ENCODE measurements at regions not wholly inside any gene's neighbourhood (a gene's known extent, or its start where the extent isn't known, plus 50 kb on each side); places are given as distances from the start of the nearest gene placed in this dataset.

GRCh38 chr3:76353683-76354082, 568.3 kb upstream of the ZNF717 start:
- Mint-ChIP-seq H3K27ac (no peak overlapping the region), H3K9me3 (peaks cover 8% of the 10 kb centered on the region in 2 donors), H3K36me3 (ENCODE audit: insufficient read depth) (no peaks in the 10 kb centered on the region), H3K4me3 (no peak overlapping the region), H3K4me1 (ENCODE audit: low read depth in 2 of 2) (no peaks in the 10 kb centered on the region), H3K27me3 (no peaks in the 10 kb centered on the region)
- DNase-seq (no peak), ATAC-seq (replicated peaks) (no peak)

DNA sequence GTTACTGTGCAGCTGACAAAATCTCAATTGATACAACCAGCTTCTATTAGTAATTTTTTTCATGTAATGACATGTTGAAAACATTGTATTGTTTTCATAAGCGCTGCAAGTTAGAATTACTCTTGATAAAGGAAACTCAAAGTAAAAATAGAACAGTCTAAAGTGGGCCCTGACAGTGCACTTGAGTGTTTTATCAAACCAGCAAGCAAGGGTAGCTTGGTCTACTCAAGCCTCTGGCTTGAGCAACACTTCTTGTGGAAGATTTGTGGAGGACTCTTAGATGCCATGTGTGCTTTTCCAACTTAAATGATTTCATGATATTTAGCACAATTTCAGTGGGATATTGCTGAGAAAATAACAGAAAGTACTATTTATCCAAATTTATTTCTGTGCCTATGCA, 575.7 kb upstream of the ZNF717 start:
- H3K27ac Mint-ChIP-seq, result no peak overlapping the region
- H3K27me3 Mint-ChIP-seq, result no peaks in the 10 kb centered on the region
- peaks cover 6 to 11% of the 10 kb centered on the region in 2 donors for H3K9me3 Mint-ChIP-seq
- H3K4me3 Mint-ChIP-seq, result no peak overlapping the region
- no peak for DNase-seq
- H3K36me3 Mint-ChIP-seq (ENCODE audit: insufficient read depth), result no peaks in the 10 kb centered on the region
- no peaks in the 10 kb centered on the region for H3K4me1 Mint-ChIP-seq (ENCODE audit: low read depth in 2 of 2)
- no peak for ATAC-seq (replicated peaks)

DNA sequence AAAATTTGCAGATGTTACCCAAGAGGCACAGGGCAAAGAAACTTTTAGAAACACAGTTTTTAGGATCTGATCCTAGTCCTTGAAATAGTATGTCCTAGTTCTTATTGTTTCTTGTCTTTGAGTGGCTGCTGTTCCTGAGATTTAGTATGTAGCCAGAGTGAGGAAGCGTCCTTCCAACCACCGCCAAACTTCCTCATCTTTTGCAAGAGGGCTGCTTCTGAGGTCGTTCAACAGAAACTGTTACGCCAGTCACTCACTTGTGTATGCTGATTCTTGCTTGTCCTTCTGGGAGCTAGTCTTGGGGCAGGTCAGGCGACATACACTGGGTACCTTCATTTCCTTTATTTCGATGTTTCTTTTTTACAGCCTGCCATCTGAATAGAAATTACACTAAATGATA, 577.3 kb upstream of the ZNF717 start:
- H3K4me3 Mint-ChIP-seq, result no peak overlapping the region
- H3K9me3 Mint-ChIP-seq, result peaks cover 8 to 16% of the 10 kb centered on the region in 2 donors

GRCh38 chr3:76365275-76365674, 579.9 kb upstream of the ZNF717 start:
- no peaks in the 10 kb centered on the region for H3K4me1 Mint-ChIP-seq (ENCODE audit: low read depth in 2 of 2)
- H3K27ac Mint-ChIP-seq, result no peak overlapping the region
- H3K27me3 Mint-ChIP-seq, result no peaks in the 10 kb centered on the region
- DNase-seq, result no peak
- no peak overlapping the region for H3K4me3 Mint-ChIP-seq
- peaks cover 8 to 21% of the 10 kb centered on the region in 2 donors for H3K9me3 Mint-ChIP-seq
- H3K36me3 Mint-ChIP-seq (ENCODE audit: insufficient read depth), result no peaks in the 10 kb centered on the region
- ATAC-seq (replicated peaks), result no peak

More for the DNA sequence above, 577.3 kb upstream of the ZNF717 start:
- Mint-ChIP-seq H3K27ac (no peak overlapping the region), H3K27me3 (no peaks in the 10 kb centered on the region), H3K4me1 (ENCODE audit: low read depth in 2 of 2) (no peaks in the 10 kb centered on the region), H3K36me3 (ENCODE audit: insufficient read depth) (no peaks in the 10 kb centered on the region)
- ATAC-seq (replicated peaks) (no peak), DNase-seq (no peak)

DNA sequence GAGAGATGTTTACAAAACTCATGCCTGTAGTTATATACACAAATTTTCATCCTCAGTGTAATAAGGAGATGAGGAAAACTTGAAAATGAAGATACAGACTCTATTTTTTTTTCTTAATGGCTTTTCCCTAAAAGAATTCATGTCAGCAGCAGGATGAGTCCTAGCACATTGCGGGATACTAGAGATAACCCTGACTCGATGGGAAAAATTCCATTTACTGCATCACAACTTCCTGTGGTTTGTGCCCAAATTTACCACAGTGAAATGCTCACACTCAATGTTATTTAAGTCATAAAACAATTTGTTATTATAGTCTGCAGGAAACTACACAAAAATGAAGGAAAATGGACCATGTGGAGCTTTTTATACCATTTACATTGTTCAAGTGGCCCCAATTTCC, 581.9 kb upstream of the ZNF717 start:
- Mint-ChIP-seq H3K27ac (no peak overlapping the region), H3K4me1 (ENCODE audit: low read depth in 2 of 2) (no peaks in the 10 kb centered on the region), H3K36me3 (ENCODE audit: insufficient read depth) (no peaks in the 10 kb centered on the region), H3K4me3 (no peak overlapping the region), H3K9me3 (peaks cover 8 to 21% of the 10 kb centered on the region in 2 donors), H3K27me3 (no peaks in the 10 kb centered on the region)
- ATAC-seq (replicated peaks) (no peak), DNase-seq (no peak)

- H3K4me3 Mint-ChIP-seq, result no peak overlapping the region
These were observed 583.8 kb upstream of the ZNF717 start for GRCh38 chr3:76369170-76369569.

GRCh38 chr3:76370749-76371520, 585.6 kb upstream of the ZNF717 start:
- H3K9me3 Mint-ChIP-seq, result peaks cover 3 to 18% of the 10 kb centered on the region in 2 donors
- no peaks in the 10 kb centered on the region for H3K4me1 Mint-ChIP-seq (ENCODE audit: low read depth in 2 of 2)
- DNase-seq (no peak), ATAC-seq (replicated peaks) (no peak)
- no peak overlapping the region for H3K27ac Mint-ChIP-seq
- H3K36me3 Mint-ChIP-seq (ENCODE audit: insufficient read depth), result no peaks in the 10 kb centered on the region
- H3K27me3 Mint-ChIP-seq, result no peaks in the 10 kb centered on the region
- H3K4me3 Mint-ChIP-seq, result no peak overlapping the region

More at GRCh38 chr3:76369170-76369569, 583.8 kb upstream of the ZNF717 start:
- no peak for ATAC-seq (replicated peaks)
- H3K27ac Mint-ChIP-seq, result no peak overlapping the region
- H3K9me3 Mint-ChIP-seq, result peaks cover 6 to 21% of the 10 kb centered on the region in 2 donors
- no peaks in the 10 kb centered on the region for H3K27me3 Mint-ChIP-seq
- H3K36me3 Mint-ChIP-seq (ENCODE audit: insufficient read depth), result no peaks in the 10 kb centered on the region
- H3K4me1 Mint-ChIP-seq (ENCODE audit: low read depth in 2 of 2), result no peaks in the 10 kb centered on the region
- DNase-seq, result no peak

GRCh38 chr3:76372497-76372896, 587.1 kb upstream of the ZNF717 start:
- no peak for DNase-seq
- peaks cover 0 to 13% of the 10 kb centered on the region in 2 donors for H3K9me3 Mint-ChIP-seq
- no peaks in the 10 kb centered on the region for H3K4me1 Mint-ChIP-seq (ENCODE audit: low read depth in 2 of 2)
- ATAC-seq (replicated peaks), result no peak
- no peaks in the 10 kb centered on the region for H3K36me3 Mint-ChIP-seq (ENCODE audit: insufficient read depth)
- no peak overlapping the region for H3K27ac Mint-ChIP-seq
- no peaks in the 10 kb centered on the region for H3K27me3 Mint-ChIP-seq
- H3K4me3 Mint-ChIP-seq, result no peak overlapping the region

DNA sequence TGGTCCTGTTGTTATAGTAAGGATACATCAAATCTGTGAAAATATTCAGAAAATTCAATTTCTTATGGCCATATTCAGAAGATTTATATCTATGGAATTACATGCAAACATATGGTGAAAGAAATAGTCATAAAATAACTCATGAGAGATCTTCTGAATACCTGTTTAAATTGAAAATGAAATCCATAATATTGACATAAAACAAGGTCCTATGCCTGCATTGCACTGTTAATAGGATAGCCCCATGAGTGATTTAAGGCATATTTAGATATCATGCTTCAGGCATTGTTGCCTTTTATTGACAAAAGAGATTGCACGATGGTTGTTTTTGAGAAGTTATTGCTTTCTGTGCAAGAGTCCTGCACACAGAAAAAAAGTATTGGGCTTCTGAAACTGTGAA, 591.7 kb upstream of the ZNF717 start:
- H3K9me3 Mint-ChIP-seq, result no peaks in the 10 kb centered on the region
- no peaks in the 10 kb centered on the region for H3K4me1 Mint-ChIP-seq (ENCODE audit: low read depth in 2 of 2)
- DNase-seq, result no peak
- no peaks in the 10 kb centered on the region for H3K27me3 Mint-ChIP-seq
- no peaks in the 10 kb centered on the region for H3K36me3 Mint-ChIP-seq (ENCODE audit: insufficient read depth)
- no peak for ATAC-seq (replicated peaks)
- H3K27ac Mint-ChIP-seq, result no peak overlapping the region
- no peak overlapping the region for H3K4me3 Mint-ChIP-seq

- H3K4me3 Mint-ChIP-seq, result no peak overlapping the region
- ATAC-seq (replicated peaks) (no peak), DNase-seq (no peak)
- H3K9me3 Mint-ChIP-seq, result no peaks in the 10 kb centered on the region
- no peaks in the 10 kb centered on the region for H3K27me3 Mint-ChIP-seq
- H3K27ac Mint-ChIP-seq, result no peak overlapping the region
- H3K36me3 Mint-ChIP-seq (ENCODE audit: insufficient read depth), result no peaks in the 10 kb centered on the region
- no peaks in the 10 kb centered on the region for H3K4me1 Mint-ChIP-seq (ENCODE audit: low read depth in 2 of 2)
These were observed 593.4 kb upstream of the ZNF717 start for GRCh38 chr3:76378789-76379188.

DNA sequence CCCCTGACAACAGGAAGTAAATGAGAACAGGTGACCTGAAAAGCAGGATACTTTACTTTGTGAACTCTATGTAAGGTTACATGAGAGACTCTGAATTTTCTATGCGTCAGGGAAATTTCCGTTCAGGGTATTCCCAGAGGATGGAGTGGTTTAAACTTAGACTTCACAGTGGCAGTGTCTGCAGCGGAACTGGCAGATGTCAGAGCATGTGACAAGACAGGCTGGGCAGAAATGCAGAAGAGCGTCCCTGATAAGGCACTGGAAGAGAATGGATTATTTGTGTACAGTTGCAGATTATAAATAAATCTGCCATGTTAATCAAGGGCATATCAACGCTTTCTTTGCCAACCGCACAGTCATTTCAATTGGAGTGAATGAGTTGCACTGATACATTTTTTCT, 598.4 kb upstream of the ZNF717 start:
- H3K36me3 Mint-ChIP-seq (ENCODE audit: insufficient read depth), result no peaks in the 10 kb centered on the region

DNA sequence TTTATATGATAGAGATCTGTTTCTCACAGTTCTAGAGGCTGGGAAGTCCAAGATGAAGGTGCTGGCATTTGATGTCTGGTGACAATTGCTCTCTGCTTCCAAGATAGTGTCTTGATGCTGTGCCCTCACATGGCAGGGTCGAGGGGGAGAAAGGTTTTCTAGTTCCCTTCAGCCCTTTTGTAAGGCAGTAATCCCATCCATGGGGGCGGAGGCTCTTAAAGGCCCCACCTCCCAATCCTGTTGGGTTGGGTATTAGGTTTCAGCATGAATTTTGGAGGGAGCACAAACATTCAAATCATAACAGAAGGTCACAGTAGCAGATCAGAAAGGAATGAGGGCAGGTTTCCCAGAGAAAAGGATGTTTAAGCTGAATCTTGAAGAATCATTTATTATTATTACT, 601.7 kb upstream of the ZNF717 start:
- no peaks in the 10 kb centered on the region for H3K27me3 Mint-ChIP-seq
- DNase-seq (no peak), ATAC-seq (replicated peaks) (no peak)
- peaks cover 0 to 3% of the 10 kb centered on the region in 2 donors for H3K9me3 Mint-ChIP-seq
- H3K4me3 Mint-ChIP-seq, result no peak overlapping the region
- no peaks in the 10 kb centered on the region for H3K4me1 Mint-ChIP-seq (ENCODE audit: low read depth in 2 of 2)
- H3K27ac Mint-ChIP-seq, result no peak overlapping the region
- H3K36me3 Mint-ChIP-seq (ENCODE audit: insufficient read depth), result no peaks in the 10 kb centered on the region

More for the DNA sequence above, 598.4 kb upstream of the ZNF717 start:
- no peak for ATAC-seq (replicated peaks)
- Mint-ChIP-seq H3K27ac (no peak overlapping the region), H3K4me1 (ENCODE audit: low read depth in 2 of 2) (no peaks in the 10 kb centered on the region), H3K27me3 (no peaks in the 10 kb centered on the region), H3K4me3 (no peak overlapping the region), H3K9me3 (peaks cover 0 to 2% of the 10 kb centered on the region in 2 donors)
- DNase-seq, result no peak

- DNase-seq, result no peak
- ATAC-seq (replicated peaks), result no peak
- Mint-ChIP-seq H3K27ac (no peak overlapping the region), H3K4me1 (ENCODE audit: low read depth in 2 of 2) (no peaks in the 10 kb centered on the region), H3K4me3 (no peak overlapping the region), H3K27me3 (no peaks in the 10 kb centered on the region), H3K36me3 (ENCODE audit: insufficient read depth) (no peaks in the 10 kb centered on the region), H3K9me3 (peaks cover 7 to 11% of the 10 kb centered on the region in 2 donors)
These were observed 614.8 kb upstream of the ZNF717 start for GRCh38 chr3:76400141-76400540.

- DNase-seq (no peak), ATAC-seq (replicated peaks) (no peak)
- Mint-ChIP-seq H3K4me1 (ENCODE audit: low read depth in 2 of 2) (no peaks in the 10 kb centered on the region), H3K27ac (no peak overlapping the region), H3K36me3 (ENCODE audit: insufficient read depth) (no peaks in the 10 kb centered on the region), H3K9me3 (peaks cover 9 to 19% of the 10 kb centered on the region in 2 donors), H3K27me3 (no peaks in the 10 kb centered on the region), H3K4me3 (no peak overlapping the region)
These were observed 617.6 kb upstream of the ZNF717 start for GRCh38 chr3:76402926-76403325.
